Brain microvascular endothelial cell (primary cell): ENCODE measurements at regions not wholly inside any gene's neighbourhood (a gene's known extent, or its start where the extent isn't known, plus 50 kb on each side); places are given as distances from the start of the nearest gene placed in this dataset.

Experiments used
- DNase-seq: peaks from one replicate; pipeline ENCODE4 v3.0.0-alpha.2; 2020
- H3K27ac ChIP-seq: fragments of 250-450 bp; sonication (Bioruptor Pico); 2 replicates; pipeline ENCODE4 v1.5.1; 2020; ENCODE audit warnings: mild to moderate bottlenecking, moderate library complexity
- H3K27me3 ChIP-seq: fragments of 250-450 bp; sonication (Bioruptor Pico); replicated peaks from 2 replicates; pipeline ENCODE4 v1.5.1; 2020; ENCODE audit warnings: mild to moderate bottlenecking
- H3K36me3 ChIP-seq: fragments of 250-450 bp; sonication (Bioruptor Pico); replicated peaks from 2 replicates; pipeline ENCODE4 v1.5.1; 2020; ENCODE audit warnings: mild to moderate bottlenecking
- H3K4me3 ChIP-seq: 2 replicates; pipeline ENCODE4 v1.5.1; 2011; ENCODE audit warnings: low read depth, mild to moderate bottlenecking, control low read depth, low read length, moderate library complexity
- in situ Hi-C: cut with HindIII; loops from 2 replicates; pipeline ENCODE4 v1.10.0; 2017; ENCODE audit warnings: low sequenced_read_pairs, low pct_ligation_motif_present
- TF ChIP-seq, protein P1 (sequence below): IDR thresholded peaks from 2 replicates; pipeline ENCODE4 v1.5.1; 2011; ENCODE audit warnings: low read depth, mild to moderate bottlenecking, moderate library complexity, low read length, control low read depth, inconsistent platforms; ENCODE audit errors: missing control alignments

DNA sequence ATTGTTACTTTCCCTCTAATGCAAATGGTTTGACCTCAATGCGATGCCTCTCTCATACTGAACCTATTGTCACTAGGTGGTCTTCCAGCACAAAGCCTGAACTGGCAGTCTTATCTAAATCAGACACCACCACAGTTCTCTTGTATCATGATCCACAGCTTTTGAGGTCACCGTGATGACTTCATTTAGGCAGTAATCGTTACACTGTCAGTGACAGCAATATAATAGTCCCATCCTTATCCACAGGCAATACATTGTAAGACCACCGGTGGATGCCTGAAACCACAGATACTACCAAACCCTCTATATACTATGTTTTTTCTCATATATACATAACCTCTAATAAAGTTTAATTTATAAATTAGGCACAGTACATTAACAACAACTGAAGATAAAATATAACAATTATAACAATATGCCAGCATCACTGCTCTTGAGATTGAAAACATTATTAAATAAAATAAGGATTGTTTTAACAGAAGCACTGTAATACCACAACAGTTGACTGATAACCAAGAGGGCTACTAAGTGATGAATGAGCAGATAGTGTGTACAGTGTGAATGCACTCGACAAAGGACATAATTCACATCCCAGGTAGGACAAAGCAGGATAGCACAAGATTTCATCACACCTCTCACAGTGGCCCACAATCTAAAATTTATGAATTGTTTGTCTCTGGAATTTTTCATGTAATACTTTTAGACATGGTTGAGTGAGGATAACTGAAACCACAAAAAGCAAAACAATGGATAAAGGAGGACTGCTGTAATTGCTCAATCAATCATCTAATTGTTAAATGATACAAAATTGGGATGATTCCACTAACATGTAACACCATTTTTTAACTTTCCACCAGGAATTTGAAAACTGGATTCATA is 419.4 kb downstream of the CENPC start:
- Histone ChIP-seq H3K27me3 (no peaks in the 10 kb centered on the region), H3K4me3 (no peak overlapping the region), H3K36me3 (no peaks in the 10 kb centered on the region), H3K27ac (no peak overlapping the region)
- in situ Hi-C loops: no loop called here
- no peak for DNase-seq
- TF ChIP-seq, protein P1, sequence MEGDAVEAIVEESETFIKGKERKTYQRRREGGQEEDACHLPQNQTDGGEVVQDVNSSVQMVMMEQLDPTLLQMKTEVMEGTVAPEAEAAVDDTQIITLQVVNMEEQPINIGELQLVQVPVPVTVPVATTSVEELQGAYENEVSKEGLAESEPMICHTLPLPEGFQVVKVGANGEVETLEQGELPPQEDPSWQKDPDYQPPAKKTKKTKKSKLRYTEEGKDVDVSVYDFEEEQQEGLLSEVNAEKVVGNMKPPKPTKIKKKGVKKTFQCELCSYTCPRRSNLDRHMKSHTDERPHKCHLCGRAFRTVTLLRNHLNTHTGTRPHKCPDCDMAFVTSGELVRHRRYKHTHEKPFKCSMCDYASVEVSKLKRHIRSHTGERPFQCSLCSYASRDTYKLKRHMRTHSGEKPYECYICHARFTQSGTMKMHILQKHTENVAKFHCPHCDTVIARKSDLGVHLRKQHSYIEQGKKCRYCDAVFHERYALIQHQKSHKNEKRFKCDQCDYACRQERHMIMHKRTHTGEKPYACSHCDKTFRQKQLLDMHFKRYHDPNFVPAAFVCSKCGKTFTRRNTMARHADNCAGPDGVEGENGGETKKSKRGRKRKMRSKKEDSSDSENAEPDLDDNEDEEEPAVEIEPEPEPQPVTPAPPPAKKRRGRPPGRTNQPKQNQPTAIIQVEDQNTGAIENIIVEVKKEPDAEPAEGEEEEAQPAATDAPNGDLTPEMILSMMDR: no peak

DNA sequence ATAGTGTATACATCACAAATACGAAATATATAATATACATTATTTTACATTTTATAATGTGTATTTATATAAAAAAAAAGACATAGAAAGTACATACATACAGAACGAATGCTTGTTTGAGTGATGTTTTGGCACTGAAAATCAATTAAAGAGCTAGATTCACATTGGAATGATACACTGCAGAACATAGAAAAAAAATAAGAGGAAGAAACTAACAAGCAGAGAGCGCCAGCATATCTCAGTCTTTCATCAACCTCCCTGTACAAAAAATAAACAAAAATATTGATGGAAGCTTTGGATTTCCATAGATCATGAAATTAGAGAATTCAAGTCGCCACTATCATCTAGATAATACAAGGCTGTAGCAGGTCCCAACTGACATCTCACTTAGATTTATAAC is 420.6 kb downstream of the CENPC start:
- TF ChIP-seq, protein P1: no peak
- H3K4me3 ChIP-seq: no peak overlapping the region
- DNase-seq: no peak
- no peaks in the 10 kb centered on the region for H3K27me3 ChIP-seq
- in situ Hi-C loops: no loop called here
- H3K27ac ChIP-seq: no peak overlapping the region
- H3K36me3 ChIP-seq: no peaks in the 10 kb centered on the region

DNA sequence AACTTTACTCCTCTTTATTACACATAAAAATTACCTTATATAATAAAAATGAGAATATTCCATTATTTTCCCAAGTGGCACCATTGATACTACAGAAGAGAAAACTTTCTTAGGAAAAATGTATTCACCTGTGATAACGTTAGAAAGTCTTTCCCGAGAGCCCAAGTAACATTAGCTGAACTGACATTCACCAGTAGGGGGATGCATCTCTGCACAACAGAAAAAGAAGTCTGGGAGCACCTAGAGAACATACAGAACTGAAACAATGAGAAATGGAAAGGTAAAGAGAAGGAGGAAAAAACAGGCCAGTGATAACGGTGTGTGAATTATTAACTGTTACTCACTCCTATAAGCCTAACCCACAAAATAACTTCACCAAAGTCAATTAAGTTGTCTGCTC is 423.3 kb downstream of the CENPC start:
- no peak for DNase-seq
- Histone ChIP-seq H3K4me3 (no peak overlapping the region), H3K27me3 (no peaks in the 10 kb centered on the region), H3K36me3 (no peaks in the 10 kb centered on the region), H3K27ac (no peak overlapping the region)
- in situ Hi-C loops: no loop called here
- TF ChIP-seq, protein P1: peak; percentile 35

DNA sequence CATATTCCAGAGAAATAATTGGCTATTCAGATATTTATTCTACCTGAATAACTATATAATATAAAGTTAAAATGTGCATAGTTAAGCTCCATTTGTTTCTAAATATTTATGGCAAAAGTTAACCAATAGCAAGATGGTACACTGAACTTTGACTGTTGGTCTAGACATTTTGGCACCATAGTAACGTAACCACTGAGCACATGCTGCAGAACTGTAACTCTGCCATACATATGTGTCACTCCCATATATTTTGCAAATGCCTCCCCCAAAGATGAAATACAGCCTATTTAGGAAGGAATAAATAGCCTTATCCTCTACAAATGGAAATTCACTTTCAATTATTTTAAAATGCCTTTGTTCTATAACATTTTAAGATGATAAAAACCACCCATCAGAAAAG is 424.9 kb downstream of the CENPC start:
- Histone ChIP-seq H3K27ac (no peak overlapping the region), H3K36me3 (no peaks in the 10 kb centered on the region), H3K27me3 (no peaks in the 10 kb centered on the region), H3K4me3 (no peak overlapping the region)
- no peak for DNase-seq
- in situ Hi-C loops: no loop called here
- TF ChIP-seq, protein P1: no peak

DNA sequence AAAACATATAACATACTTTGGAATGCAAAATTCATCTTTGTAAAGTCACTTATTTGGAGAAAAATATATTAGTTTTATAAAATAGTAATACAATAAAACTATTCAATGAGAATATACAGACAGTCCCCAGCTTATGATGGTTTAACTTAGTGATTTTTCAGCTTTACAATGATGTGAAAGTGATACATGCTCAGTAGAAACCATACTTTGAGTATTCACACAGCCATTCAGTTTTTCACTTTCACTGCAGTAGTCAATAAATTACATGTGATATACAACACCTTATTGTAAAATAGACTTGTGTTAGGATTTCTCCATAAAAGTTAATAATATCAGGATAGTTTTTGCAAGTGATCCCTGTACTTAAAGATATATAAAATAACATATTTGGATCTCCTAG is 436.0 kb downstream of the CENPC start:
- no peak for DNase-seq
- in situ Hi-C loops: no loop called here
- Histone ChIP-seq H3K36me3 (no peaks in the 10 kb centered on the region), H3K4me3 (no peak overlapping the region), H3K27ac (no peak overlapping the region), H3K27me3 (no peaks in the 10 kb centered on the region)
- TF ChIP-seq, protein P1: no peak
